Thyroid gland (tissue), 4 donors: ENCODE measurements at regions not wholly inside any gene's neighbourhood (a gene's known extent, or its start where the extent isn't known, plus 50 kb on each side); places are given as distances from the start of the nearest gene placed in this dataset.

Experiments used
- DNase-seq, 2 donors: peaks; one replicate each; pipeline ENCODE4 v3.0.0-alpha.2; 2019
- H3K27ac ChIP-seq, 3 donors: fragments of 200-600 bp; sonication (generic); 1 replicate in 2 of 3; 2 replicates in 1 of 3; pipeline ENCODE4 v1.5.1; 2016 to 2019; ENCODE audit warnings: mild to moderate bottlenecking in 1 of 3, moderate library complexity in 1 of 3
- H3K27me3 ChIP-seq: fragments of 200-600 bp; sonication (generic); one replicate; pipeline ENCODE4 v1.5.1; 2019
- H3K36me3 ChIP-seq, 2 donors: fragments of 200-600 bp; sonication (generic); one replicate each; pipeline ENCODE4 v1.5.1; 2016 to 2019
- H3K4me1 ChIP-seq, 2 donors: fragments of 200-600 bp; sonication (generic); one replicate each; pipeline ENCODE4 v1.5.1; 2017 to 2019
- H3K4me3 ChIP-seq, 3 donors: fragments of 200-600 bp; sonication (generic); replicated peaks in 1 of 3; 1 replicate in 2 of 3; 2 replicates in 1 of 3; pipeline ENCODE4 v1.5.1; 2016; ENCODE audit warnings: mild to moderate bottlenecking in 1 of 3
- H3K9me3 ChIP-seq: fragments of 200-600 bp; sonication (generic); one replicate; pipeline ENCODE4 v1.5.1; 2017
- CTCF ChIP-seq, 6 experiments: fragments of 200-600 bp in 3 of 6; fragments of 450-650 bp in 3 of 6; sonication (generic) in 3 of 6; IDR thresholded peaks; one replicate each; pipeline ENCODE4 v1.5.1; 2016 to 2019; ENCODE audit warnings: antibody characterized with exemption in 6 of 6, mild to moderate bottlenecking in 2 of 6, inconsistent platforms in 1 of 6, moderate library complexity in 1 of 6
- POLR2A ChIP-seq, 2 donors: fragments of 450-650 bp; IDR thresholded peaks; one replicate each; pipeline ENCODE4 v1.6.1; 2017; ENCODE audit warnings: antibody characterized with exemption in 2 of 2, mild to moderate bottlenecking in 2 of 2, moderate library complexity in 1 of 2
- WGBS, 2 donors: methylation state at CpG; one replicate each; pipeline ENCODE4 v1.1.5; 2017; 5-methylcytosine and 5-hydroxymethylcytosine counted together
- intact Hi-C: fragments of 100-400 bp; cut with DNase I; formaldehyde crosslinking; loops from one replicate; pipeline ENCODE4 v1.15.1; 2023

GRCh38 chr3:148066802-148067201, 630.9 kb upstream of the AGTR1 start:
- WGBS, 2 donors = 82% methylated on average over 1 of the region's 1 CpG
- TF ChIP-seq POLR2A (IDR thresholded peaks at IDR 0.05) (no peak), CTCF (IDR thresholded peaks at IDR 0.05) (no peak)

GRCh38 chr3:148068466-148068865, 629.2 kb upstream of the AGTR1 start:
- Histone ChIP-seq H3K27me3 (no peaks in the 10 kb centered on the region), H3K27ac (no peak overlapping the region), H3K4me1 (no peaks in the 10 kb centered on the region), H3K9me3 (no peaks in the 10 kb centered on the region), H3K4me3 (no peak overlapping the region), H3K36me3 (no peaks in the 10 kb centered on the region)
- intact Hi-C loops = no loop called here
- TF ChIP-seq CTCF (IDR thresholded peaks at IDR 0.05) = no peak
- no peak for TF ChIP-seq POLR2A (IDR thresholded peaks at IDR 0.05)
- 75 to 83% methylated on average over 1 of the region's 1 CpG for WGBS, 2 donors
- no peak for DNase-seq

More at GRCh38 chr3:148066802-148067201, 630.9 kb upstream of the AGTR1 start:
- Histone ChIP-seq H3K36me3 (no peaks in the 10 kb centered on the region), H3K9me3 (no peaks in the 10 kb centered on the region), H3K27me3 (no peaks in the 10 kb centered on the region), H3K4me1 (no peaks in the 10 kb centered on the region), H3K27ac (no peak overlapping the region), H3K4me3 (no peak overlapping the region)
- no peak for DNase-seq
- intact Hi-C loops = no loop called here

- TF ChIP-seq CTCF (IDR thresholded peaks at IDR 0.05) (no peak), POLR2A (IDR thresholded peaks at IDR 0.05) (no peak)
- H3K9me3 ChIP-seq = no peaks in the 10 kb centered on the region
- no peaks in the 10 kb centered on the region for H3K36me3 ChIP-seq
- DNase-seq = no peak
- no peak overlapping the region for H3K4me3 ChIP-seq
- 85 to 91% methylated on average over 3 of the region's 3 CpGs for WGBS, 2 donors
- H3K27me3 ChIP-seq = no peaks in the 10 kb centered on the region
- no peak overlapping the region for H3K27ac ChIP-seq
- no peaks in the 10 kb centered on the region for H3K4me1 ChIP-seq
- intact Hi-C loops = no loop called here
Observed at GRCh38 chr3:148070041-148070440, 627.7 kb upstream of the AGTR1 start.

GRCh38 chr3:148073721-148074456, 623.8 kb upstream of the AGTR1 start:
- no peak for TF ChIP-seq CTCF (IDR thresholded peaks at IDR 0.05)
- TF ChIP-seq POLR2A (IDR thresholded peaks at IDR 0.05) = no peak
- no peak overlapping the region for H3K27ac ChIP-seq
- WGBS, 2 donors = 81% methylated on average over 4 of the region's 4 CpGs
- H3K4me1 ChIP-seq = peaks cover 0 to 7% of the 10 kb centered on the region in 2 donors
- H3K27me3 ChIP-seq = no peaks in the 10 kb centered on the region
- no peak for DNase-seq
- H3K4me3 ChIP-seq = no peak overlapping the region
- intact Hi-C loops = no loop called here
- H3K9me3 ChIP-seq = no peaks in the 10 kb centered on the region
- H3K36me3 ChIP-seq = no peaks in the 10 kb centered on the region

- Histone ChIP-seq H3K36me3 (no peaks in the 10 kb centered on the region), H3K27ac (no peak overlapping the region), H3K4me1 (peaks cover 0 to 7% of the 10 kb centered on the region in 2 donors), H3K27me3 (no peaks in the 10 kb centered on the region), H3K4me3 (no peak overlapping the region), H3K9me3 (no peaks in the 10 kb centered on the region)
- 25 to 35% methylated on average over 2 of the region's 2 CpGs for WGBS, 2 donors
- no peak for TF ChIP-seq POLR2A (IDR thresholded peaks at IDR 0.05)
- DNase-seq = no peak
- intact Hi-C loops = no loop called here
Observed at GRCh38 chr3:148074946-148075345, 622.8 kb upstream of the AGTR1 start.
